Mucosa of descending colon (tissue), 3 donors: ENCODE measurements at regions not wholly inside any gene's neighbourhood (a gene's known extent, or its start where the extent isn't known, plus 50 kb on each side); places are given as distances from the start of the nearest gene placed in this dataset.

Source experiments
- ATAC-seq: fragments of 200-7000 bp; cut with Tn5 transposase; one replicate; pipeline ENCODE4 v1.9.1; 2020; ENCODE audit warnings: mild to moderate bottlenecking, moderate library complexity
- DNase-seq, 3 donors: peaks; one replicate each; pipeline ENCODE4 v3.0.0-alpha.2; 2020
- H3K36me3 ChIP-seq: fragments of 200-600 bp; one replicate; pipeline ENCODE4 v1.8.0; 2021; ENCODE audit warnings: low read depth, mild to moderate bottlenecking
- H3K4me1 ChIP-seq: fragments of 200-600 bp; one replicate; pipeline ENCODE4 v1.8.0; 2021; ENCODE audit warnings: low read depth, mild to moderate bottlenecking
- H3K4me3 ChIP-seq: fragments of 200-600 bp; one replicate; pipeline ENCODE4 v1.8.0; 2021; ENCODE audit warnings: mild to moderate bottlenecking
- H3K9me3 ChIP-seq: fragments of 200-600 bp; one replicate; pipeline ENCODE4 v1.8.0; 2021; ENCODE audit warnings: mild to moderate bottlenecking
- CTCF ChIP-seq: fragments of 200-600 bp; IDR thresholded peaks from one replicate; pipeline ENCODE4 v1.8.0; 2022; ENCODE audit warnings: antibody characterized with exemption, mild to moderate bottlenecking
- intact Hi-C, 2 donors: fragments of 100-400 bp; cut with DNase I in 1 of 2; cut with micrococcal nuclease in 1 of 2; formaldehyde crosslinking; loops; one replicate each; pipeline versions ENCODE4 v1.11.0 to v1.11.1; 2022; cut with DNase I, micrococcal nuclease
- donor health status: DM: no; HTN: no; CAD: no; lungs with moderate emphysema.
- donor health status: DM: no; HTN: no; CAD: no.
- donor health status: DM: no; HTN: yes; CAD: no.

GRCh38 chr3:194267744-194268653 lies 83.1 kb downstream of the CPN2 start:
- no peak for TF ChIP-seq CTCF
- no peak for ATAC-seq
- H3K4me1 ChIP-seq: peaks cover 7% of the 10 kb centered on the region
- DNase-seq: no peak
- H3K4me3 ChIP-seq: no peak overlapping the region
- no peaks in the 10 kb centered on the region for H3K36me3 ChIP-seq
- intact Hi-C loops: no loop called here
- no peaks in the 10 kb centered on the region for H3K9me3 ChIP-seq

- no peaks in the 10 kb centered on the region for H3K36me3 ChIP-seq
- intact Hi-C loops: no loop called here
- TF ChIP-seq CTCF: no peak
- H3K4me1 ChIP-seq: peaks cover 7% of the 10 kb centered on the region
- H3K9me3 ChIP-seq: no peaks in the 10 kb centered on the region
- DNase-seq (no peak), ATAC-seq (no peak)
- no peak overlapping the region for H3K4me3 ChIP-seq
These were observed 82.2 kb downstream of the CPN2 start for GRCh38 chr3:194268654-194269512.

GRCh38 chr3:194269610-194270145 lies 81.5 kb downstream of the CPN2 start:
- H3K36me3 ChIP-seq: no peaks in the 10 kb centered on the region
- ATAC-seq: peak; percentile 62
- no peaks in the 10 kb centered on the region for H3K9me3 ChIP-seq
- H3K4me1 ChIP-seq: peaks cover 7% of the 10 kb centered on the region
- no peak for TF ChIP-seq CTCF
- intact Hi-C loops: no loop called here
- no peak overlapping the region for H3K4me3 ChIP-seq
- DNase-seq: peak; percentile 52 to 83 (median 75)

- no peaks in the 10 kb centered on the region for H3K36me3 ChIP-seq
- DNase-seq (peak; percentile 36 to 65 (median 42)), ATAC-seq (peak; percentile 43)
- no peak for TF ChIP-seq CTCF
- intact Hi-C loops: no loop called here
- H3K4me1 ChIP-seq: peaks cover 7% of the 10 kb centered on the region
- H3K9me3 ChIP-seq: no peaks in the 10 kb centered on the region
- H3K4me3 ChIP-seq: no peak overlapping the region
These were observed 80.3 kb downstream of the CPN2 start for GRCh38 chr3:194270627-194271459.

GRCh38 chr3:194271460-194272035 lies 79.6 kb downstream of the CPN2 start:
- intact Hi-C loops: no loop called here
- no peaks in the 10 kb centered on the region for H3K36me3 ChIP-seq
- ATAC-seq: no peak
- H3K4me1 ChIP-seq: peaks cover 7% of the 10 kb centered on the region
- no peaks in the 10 kb centered on the region for H3K9me3 ChIP-seq
- DNase-seq: no peak
- no peak for TF ChIP-seq CTCF
- H3K4me3 ChIP-seq: no peak overlapping the region
